ENCODE measurements at regions not wholly inside any gene's neighbourhood (a gene's known extent, or its start where the extent isn't known, plus 50 kb on each side); places are given as distances from the start of the nearest gene placed in this dataset.

DNA sequence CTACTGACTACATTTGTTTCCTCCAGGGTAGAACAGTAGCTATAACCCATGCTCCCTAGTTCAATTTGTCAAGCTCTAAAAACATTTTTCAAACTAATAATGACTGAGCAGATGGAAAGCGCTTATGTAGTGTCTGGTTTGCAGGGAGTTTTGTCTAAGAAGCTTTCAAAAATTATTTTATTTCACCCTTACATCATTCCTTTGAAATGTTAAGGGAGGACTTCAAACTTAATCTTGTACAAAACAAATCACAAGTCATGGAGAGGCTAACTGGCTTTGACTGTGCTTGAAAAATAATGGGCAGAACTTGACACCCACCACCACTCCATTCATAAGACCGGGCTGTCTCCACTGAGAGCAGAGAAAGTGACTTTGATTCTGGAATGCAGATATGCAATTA, 153.4 kb upstream of the QRFPR start:
- TF ChIP-seq, protein P1, sequence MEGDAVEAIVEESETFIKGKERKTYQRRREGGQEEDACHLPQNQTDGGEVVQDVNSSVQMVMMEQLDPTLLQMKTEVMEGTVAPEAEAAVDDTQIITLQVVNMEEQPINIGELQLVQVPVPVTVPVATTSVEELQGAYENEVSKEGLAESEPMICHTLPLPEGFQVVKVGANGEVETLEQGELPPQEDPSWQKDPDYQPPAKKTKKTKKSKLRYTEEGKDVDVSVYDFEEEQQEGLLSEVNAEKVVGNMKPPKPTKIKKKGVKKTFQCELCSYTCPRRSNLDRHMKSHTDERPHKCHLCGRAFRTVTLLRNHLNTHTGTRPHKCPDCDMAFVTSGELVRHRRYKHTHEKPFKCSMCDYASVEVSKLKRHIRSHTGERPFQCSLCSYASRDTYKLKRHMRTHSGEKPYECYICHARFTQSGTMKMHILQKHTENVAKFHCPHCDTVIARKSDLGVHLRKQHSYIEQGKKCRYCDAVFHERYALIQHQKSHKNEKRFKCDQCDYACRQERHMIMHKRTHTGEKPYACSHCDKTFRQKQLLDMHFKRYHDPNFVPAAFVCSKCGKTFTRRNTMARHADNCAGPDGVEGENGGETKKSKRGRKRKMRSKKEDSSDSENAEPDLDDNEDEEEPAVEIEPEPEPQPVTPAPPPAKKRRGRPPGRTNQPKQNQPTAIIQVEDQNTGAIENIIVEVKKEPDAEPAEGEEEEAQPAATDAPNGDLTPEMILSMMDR (IDR thresholded peaks at IDR 0.05) = no peak
- TF ChIP-seq EZH2 (IDR thresholded peaks at IDR 0.05) = no peak
- no peak for TF ChIP-seq EZH2phosphoT487 (IDR thresholded peaks at IDR 0.05)
